HG03342 (cell line): ENCODE measurements at regions not wholly inside any gene's neighbourhood (a gene's known extent, or its start where the extent isn't known, plus 50 kb on each side); places are given as distances from the start of the nearest gene placed in this dataset.

Source experiments
- ATAC-seq: cut with Tn5 transposase; IDR thresholded peaks from one replicate; pipeline ENCODE4 v1.9.1; 2021; ENCODE audit warnings: mild to moderate bottlenecking, moderate library complexity; ENCODE audit not compliant: unreplicated experiment

GRCh38 chr2:106628377-106628776 is 141.2 kb downstream of the CD8B2 start:
- no peak for ATAC-seq

- no peak for ATAC-seq
These were observed 142.8 kb downstream of the CD8B2 start for GRCh38 chr2:106629981-106630380.

GRCh38 chr2:106631281-106631680 is 144.1 kb downstream of the CD8B2 start:
- no peak for ATAC-seq

- no peak for ATAC-seq
These were observed 150.9 kb downstream of the CD8B2 start for GRCh38 chr2:106638043-106638442.

GRCh38 chr2:106638580-106638979 is 151.4 kb downstream of the CD8B2 start:
- ATAC-seq: no peak

- ATAC-seq: no peak
These were observed 155.5 kb downstream of the CD8B2 start for GRCh38 chr2:106642679-106643078.

GRCh38 chr2:106644623-106645022 is 157.5 kb downstream of the CD8B2 start:
- no peak for ATAC-seq

- ATAC-seq: no peak
These were observed 159.4 kb downstream of the CD8B2 start for GRCh38 chr2:106646605-106647004.

- no peak for ATAC-seq
These were observed 162.1 kb downstream of the CD8B2 start for GRCh38 chr2:106649306-106649705.

GRCh38 chr2:106653465-106653864 is 166.3 kb downstream of the CD8B2 start:
- ATAC-seq: no peak

- ATAC-seq: no peak
These were observed 171.5 kb downstream of the CD8B2 start for GRCh38 chr2:106658616-106659015.

- peak; percentile 96 for ATAC-seq
These were observed 177.5 kb downstream of the CD8B2 start for GRCh38 chr2:106664669-106665068.

GRCh38 chr2:106667478-106668070 is 180.4 kb downstream of the CD8B2 start:
- ATAC-seq: no peak

GRCh38 chr2:106685180-106685897 is 198.2 kb downstream of the CD8B2 start:
- ATAC-seq: no peak

GRCh38 chr2:106686814-106687213 is 199.2 kb downstream of the ST6GAL2 start:
- ATAC-seq: no peak

GRCh38 chr2:106694964-106695470 is 190.9 kb downstream of the ST6GAL2 start:
- ATAC-seq: no peak

GRCh38 chr2:106695919-106696318 is 190.0 kb downstream of the ST6GAL2 start:
- ATAC-seq: no peak

GRCh38 chr2:106700616-106701015 is 185.4 kb downstream of the ST6GAL2 start:
- no peak for ATAC-seq

GRCh38 chr2:106701203-106702022 is 184.6 kb downstream of the ST6GAL2 start:
- ATAC-seq: no peak

GRCh38 chr2:106703161-106703560 is 182.8 kb downstream of the ST6GAL2 start:
- ATAC-seq: no peak

GRCh38 chr2:106704798-106705197 is 181.2 kb downstream of the ST6GAL2 start:
- ATAC-seq: no peak

GRCh38 chr2:106705877-106706276 is 180.1 kb downstream of the ST6GAL2 start:
- ATAC-seq: no peak
